ENCODE measurements at regions not wholly inside any gene's neighbourhood (a gene's known extent, or its start where the extent isn't known, plus 50 kb on each side); places are given as distances from the start of the nearest gene placed in this dataset.

- ATAC-seq (no peak), DNase-seq (no peak)
- Mint-ChIP-seq H3K4me3 (no peak overlapping the region), H3K27ac (no peak overlapping the region), H3K27me3 (ENCODE audit: low read depth) (no peaks in the 10 kb centered on the region), H3K36me3 (ENCODE audit: low read depth) (no peaks in the 10 kb centered on the region), H3K9me3 (ENCODE audit: insufficient read depth) (peaks cover 7% of the 10 kb centered on the region), H3K4me1 (ENCODE audit: low read depth) (no peaks in the 10 kb centered on the region)
- ChIA-PET POLR2A (no interaction called here), CTCF (no interaction called here)
Measured at GRCh38 chr1:69121723-69122122, 446.0 kb upstream of the LRRC7 start.

DNA sequence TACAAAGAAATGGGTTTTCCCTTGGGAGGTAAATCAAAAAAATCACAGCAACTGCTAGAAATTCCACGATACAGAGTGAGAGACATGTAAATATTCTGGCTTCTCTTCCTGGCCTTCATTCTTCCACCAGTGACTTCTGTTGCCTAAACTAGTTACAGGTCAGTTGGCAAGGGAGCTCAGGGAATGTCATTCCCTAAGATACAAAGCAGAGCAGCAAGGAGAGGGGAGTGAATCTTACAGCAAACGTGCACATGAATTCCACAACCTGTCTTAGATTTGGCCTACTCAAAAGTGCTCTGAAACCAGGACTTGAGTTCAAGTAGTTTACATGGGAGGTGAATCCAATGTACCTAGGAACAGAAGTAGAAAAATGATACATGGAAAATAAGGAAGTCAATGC, 445.3 kb upstream of the LRRC7 start:
- no peak for DNase-seq
- H3K27me3 Mint-ChIP-seq (ENCODE audit: low read depth), result no peaks in the 10 kb centered on the region
- POLR2A ChIA-PET, result no interaction called here
- no peak overlapping the region for H3K4me3 Mint-ChIP-seq
- ATAC-seq, result no peak
- CTCF ChIA-PET, result no interaction called here
- H3K9me3 Mint-ChIP-seq (ENCODE audit: insufficient read depth), result peaks cover 7% of the 10 kb centered on the region
- no peaks in the 10 kb centered on the region for H3K4me1 Mint-ChIP-seq (ENCODE audit: low read depth)
- no peak overlapping the region for H3K27ac Mint-ChIP-seq
- H3K36me3 Mint-ChIP-seq (ENCODE audit: low read depth), result no peaks in the 10 kb centered on the region

DNA sequence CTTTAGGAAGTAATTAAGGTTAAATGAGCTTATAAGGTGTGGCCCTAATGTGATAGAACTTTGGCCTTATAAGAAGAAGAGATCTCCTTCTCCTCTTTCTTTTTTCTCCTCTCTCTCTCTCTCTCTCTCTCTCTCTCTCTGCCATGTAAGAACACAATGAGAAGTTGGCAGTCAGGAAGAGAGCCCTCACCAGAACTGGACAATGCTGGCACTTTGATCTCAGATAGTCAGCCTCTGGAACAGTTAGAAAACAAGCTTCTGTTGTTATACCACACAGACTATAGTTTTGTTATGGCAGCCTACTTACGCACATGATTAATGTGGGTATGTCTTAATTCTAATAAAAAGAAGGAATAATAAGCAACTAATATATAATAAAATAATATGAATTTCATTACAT, 444.2 kb upstream of the LRRC7 start:
- DNase-seq (no peak), ATAC-seq (no peak)
- no peaks in the 10 kb centered on the region for H3K36me3 Mint-ChIP-seq (ENCODE audit: low read depth)
- H3K27me3 Mint-ChIP-seq (ENCODE audit: low read depth), result no peaks in the 10 kb centered on the region
- peaks cover 13% of the 10 kb centered on the region for H3K9me3 Mint-ChIP-seq (ENCODE audit: insufficient read depth)
- no peak overlapping the region for H3K27ac Mint-ChIP-seq
- ChIA-PET CTCF (no interaction called here), POLR2A (no interaction called here)
- no peak overlapping the region for H3K4me3 Mint-ChIP-seq
- H3K4me1 Mint-ChIP-seq (ENCODE audit: low read depth), result no peaks in the 10 kb centered on the region

GRCh38 chr1:69126796-69127195, 440.9 kb upstream of the LRRC7 start:
- H3K4me1 Mint-ChIP-seq (ENCODE audit: low read depth), result no peaks in the 10 kb centered on the region
- H3K9me3 Mint-ChIP-seq (ENCODE audit: insufficient read depth), result peaks cover 11% of the 10 kb centered on the region
- no peak overlapping the region for H3K27ac Mint-ChIP-seq
- ChIA-PET POLR2A (no interaction called here), CTCF (no interaction called here)
- H3K36me3 Mint-ChIP-seq (ENCODE audit: low read depth), result no peaks in the 10 kb centered on the region
- no peak overlapping the region for H3K4me3 Mint-ChIP-seq
- no peaks in the 10 kb centered on the region for H3K27me3 Mint-ChIP-seq (ENCODE audit: low read depth)
- no peak for ATAC-seq
- DNase-seq, result no peak

GRCh38 chr1:69128204-69128603, 439.5 kb upstream of the LRRC7 start:
- CTCF ChIA-PET, result no interaction called here
- ATAC-seq, result no peak
- no peaks in the 10 kb centered on the region for H3K27me3 Mint-ChIP-seq (ENCODE audit: low read depth)
- no peak for DNase-seq
- H3K27ac Mint-ChIP-seq, result no peak overlapping the region
- H3K36me3 Mint-ChIP-seq (ENCODE audit: low read depth), result no peaks in the 10 kb centered on the region
- POLR2A ChIA-PET, result no interaction called here
- no peak overlapping the region for H3K4me3 Mint-ChIP-seq
- no peaks in the 10 kb centered on the region for H3K4me1 Mint-ChIP-seq (ENCODE audit: low read depth)
- H3K9me3 Mint-ChIP-seq (ENCODE audit: insufficient read depth), result peaks cover 12% of the 10 kb centered on the region

GRCh38 chr1:69129538-69129937, 438.2 kb upstream of the LRRC7 start:
- no peak for DNase-seq
- no peak overlapping the region for H3K27ac Mint-ChIP-seq
- H3K4me3 Mint-ChIP-seq, result no peak overlapping the region
- no peak for ATAC-seq
- peaks cover 12% of the 10 kb centered on the region for H3K9me3 Mint-ChIP-seq (ENCODE audit: insufficient read depth)
- H3K4me1 Mint-ChIP-seq (ENCODE audit: low read depth), result no peaks in the 10 kb centered on the region
- H3K27me3 Mint-ChIP-seq (ENCODE audit: low read depth), result no peaks in the 10 kb centered on the region
- CTCF ChIA-PET, result no interaction called here
- POLR2A ChIA-PET, result no interaction called here
- no peaks in the 10 kb centered on the region for H3K36me3 Mint-ChIP-seq (ENCODE audit: low read depth)

DNA sequence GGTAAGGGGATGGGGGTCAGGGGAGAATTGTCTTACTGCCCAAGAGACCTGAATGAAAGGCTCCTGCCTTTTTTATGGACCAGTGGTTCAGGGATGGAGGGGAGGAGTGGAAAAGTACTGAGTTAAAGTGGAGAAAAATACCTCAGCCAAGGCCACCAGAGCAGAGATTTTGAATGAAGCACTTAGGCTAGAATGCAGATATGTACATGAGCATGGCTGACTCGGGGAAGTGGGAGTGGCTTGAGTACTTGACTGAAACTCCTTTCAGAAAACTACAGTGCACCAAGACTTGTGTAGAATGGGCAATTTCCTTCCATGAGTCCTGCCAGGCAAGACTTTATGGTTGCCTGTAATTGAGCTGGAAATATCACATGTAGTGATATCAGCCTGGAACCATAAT, 429.6 kb upstream of the LRRC7 start:
- POLR2A ChIA-PET, result no interaction called here
- Mint-ChIP-seq H3K9me3 (ENCODE audit: insufficient read depth) (peaks cover 10% of the 10 kb centered on the region), H3K4me3 (no peak overlapping the region), H3K27ac (no peak overlapping the region), H3K27me3 (ENCODE audit: low read depth) (no peaks in the 10 kb centered on the region), H3K36me3 (ENCODE audit: low read depth) (no peaks in the 10 kb centered on the region), H3K4me1 (ENCODE audit: low read depth) (no peaks in the 10 kb centered on the region)
- ATAC-seq (no peak), DNase-seq (no peak)
- CTCF ChIA-PET, result no interaction called here

GRCh38 chr1:69139007-69139406, 428.7 kb upstream of the LRRC7 start:
- DNase-seq (no peak), ATAC-seq (no peak)
- Mint-ChIP-seq H3K9me3 (ENCODE audit: insufficient read depth) (peaks cover 10% of the 10 kb centered on the region), H3K27ac (no peak overlapping the region), H3K36me3 (ENCODE audit: low read depth) (no peaks in the 10 kb centered on the region), H3K27me3 (ENCODE audit: low read depth) (no peaks in the 10 kb centered on the region), H3K4me1 (ENCODE audit: low read depth) (no peaks in the 10 kb centered on the region), H3K4me3 (no peak overlapping the region)
- ChIA-PET CTCF (no interaction called here), POLR2A (no interaction called here)

DNA sequence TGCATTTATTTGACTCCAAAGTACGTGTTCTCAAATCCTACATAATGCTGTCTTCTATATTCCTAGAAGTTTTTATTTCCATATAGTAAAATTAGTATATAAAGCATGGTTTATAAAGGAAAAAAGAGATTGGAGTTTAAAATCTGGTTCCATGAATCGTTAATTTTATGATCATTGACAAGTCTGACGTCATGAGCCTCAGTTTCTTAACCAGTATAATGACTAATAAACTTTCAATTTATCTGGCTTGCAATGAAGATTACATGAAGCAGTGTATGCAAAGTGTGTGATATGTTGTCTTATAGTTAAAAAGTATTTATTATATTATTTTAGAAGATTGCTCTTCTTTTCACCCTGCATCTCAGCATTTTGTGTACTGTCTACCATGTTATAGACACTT, 421.4 kb upstream of the LRRC7 start:
- no peaks in the 10 kb centered on the region for H3K36me3 Mint-ChIP-seq (ENCODE audit: low read depth)
- ChIA-PET POLR2A (no interaction called here), CTCF (no interaction called here)
- ATAC-seq (no peak), DNase-seq (no peak)
- H3K27ac Mint-ChIP-seq, result no peak overlapping the region
- H3K4me1 Mint-ChIP-seq (ENCODE audit: low read depth), result no peaks in the 10 kb centered on the region
- H3K27me3 Mint-ChIP-seq (ENCODE audit: low read depth), result no peaks in the 10 kb centered on the region
- H3K4me3 Mint-ChIP-seq, result no peak overlapping the region
- H3K9me3 Mint-ChIP-seq (ENCODE audit: insufficient read depth), result no peaks in the 10 kb centered on the region

GRCh38 chr1:69148731-69149130, 419.0 kb upstream of the LRRC7 start:
- no peak for ATAC-seq
- Mint-ChIP-seq H3K27ac (no peak overlapping the region), H3K4me3 (no peak overlapping the region), H3K36me3 (ENCODE audit: low read depth) (no peaks in the 10 kb centered on the region), H3K9me3 (ENCODE audit: insufficient read depth) (peaks cover 6% of the 10 kb centered on the region), H3K4me1 (ENCODE audit: low read depth) (no peaks in the 10 kb centered on the region), H3K27me3 (ENCODE audit: low read depth) (no peaks in the 10 kb centered on the region)
- no peak for DNase-seq
- ChIA-PET POLR2A (no interaction called here), CTCF (no interaction called here)

DNA sequence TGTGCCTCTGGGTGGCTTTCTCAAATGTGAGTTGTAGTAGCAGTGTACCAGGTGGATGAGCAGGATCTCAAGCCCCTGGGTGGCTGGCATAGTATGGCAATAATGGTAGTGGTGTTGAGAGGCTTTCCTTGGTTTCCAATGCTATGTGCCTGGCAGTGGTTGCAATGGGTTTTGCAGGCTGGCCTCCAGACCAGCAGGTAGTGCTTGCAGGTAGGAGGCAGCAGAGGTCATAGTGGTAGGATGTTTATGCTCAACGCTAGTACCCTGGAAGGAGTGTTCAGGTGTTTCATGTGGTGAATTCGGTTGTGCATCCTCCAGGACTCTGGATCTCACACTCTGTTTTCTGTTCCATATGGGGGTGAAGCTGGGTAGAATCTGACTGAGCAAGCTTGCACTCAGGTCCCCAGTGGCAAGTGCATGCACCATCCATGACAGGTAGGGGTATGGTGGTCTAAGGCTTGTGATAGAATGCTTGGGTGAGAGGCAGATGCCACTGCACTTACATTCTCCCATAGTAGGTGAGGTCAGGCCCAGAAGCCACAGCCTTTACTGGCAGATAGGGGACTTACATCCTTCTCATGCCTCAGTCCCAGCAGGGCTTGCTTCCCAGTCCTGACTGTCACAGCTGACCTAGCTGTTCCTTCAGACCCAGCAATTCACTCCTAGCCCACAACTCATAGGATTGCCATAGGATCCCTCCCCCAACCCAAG, 410.5 kb upstream of the LRRC7 start:
- H3K27ac Mint-ChIP-seq, result no peak overlapping the region
- peaks cover 6% of the 10 kb centered on the region for H3K9me3 Mint-ChIP-seq (ENCODE audit: insufficient read depth)
- no peaks in the 10 kb centered on the region for H3K4me1 Mint-ChIP-seq (ENCODE audit: low read depth)
- no peak overlapping the region for H3K4me3 Mint-ChIP-seq
- H3K36me3 Mint-ChIP-seq (ENCODE audit: low read depth), result no peaks in the 10 kb centered on the region
- H3K27me3 Mint-ChIP-seq (ENCODE audit: low read depth), result no peaks in the 10 kb centered on the region
- no peak for ATAC-seq
- POLR2A ChIA-PET, result no interaction called here
- CTCF ChIA-PET, result no interaction called here
- no peak for DNase-seq

DNA sequence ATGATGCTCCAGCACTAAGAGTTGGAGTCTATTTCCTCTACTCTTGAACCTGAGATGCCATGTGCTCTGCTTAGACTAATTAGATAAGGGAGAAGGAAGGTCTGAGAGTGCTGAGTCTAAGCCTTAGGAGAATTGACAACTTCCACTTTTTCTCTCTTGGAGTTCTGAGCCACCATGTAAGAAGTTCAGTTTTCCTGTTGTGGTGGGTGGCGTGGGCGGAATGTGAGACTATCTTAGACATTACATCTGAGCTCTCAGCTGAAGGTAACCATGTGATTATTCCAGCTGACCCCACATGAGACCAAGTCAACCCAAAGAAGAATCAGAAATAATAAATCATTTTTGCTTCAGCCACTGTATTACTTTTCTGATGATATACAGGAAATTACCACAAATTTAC, 404.5 kb upstream of the LRRC7 start:
- ChIA-PET POLR2A (no interaction called here), CTCF (no interaction called here)
- Mint-ChIP-seq H3K4me1 (ENCODE audit: low read depth) (no peaks in the 10 kb centered on the region), H3K27ac (no peak overlapping the region), H3K4me3 (no peak overlapping the region), H3K36me3 (ENCODE audit: low read depth) (no peaks in the 10 kb centered on the region), H3K27me3 (ENCODE audit: low read depth) (no peaks in the 10 kb centered on the region), H3K9me3 (ENCODE audit: insufficient read depth) (no peaks in the 10 kb centered on the region)
- ATAC-seq, result no peak
- no peak for DNase-seq

GRCh38 chr1:69163779-69164178, 403.9 kb upstream of the LRRC7 start:
- DNase-seq (no peak), ATAC-seq (no peak)
- ChIA-PET POLR2A (no interaction called here), CTCF (no interaction called here)
- Mint-ChIP-seq H3K27ac (no peak overlapping the region), H3K36me3 (ENCODE audit: low read depth) (no peaks in the 10 kb centered on the region), H3K4me3 (no peak overlapping the region), H3K4me1 (ENCODE audit: low read depth) (no peaks in the 10 kb centered on the region), H3K27me3 (ENCODE audit: low read depth) (no peaks in the 10 kb centered on the region), H3K9me3 (ENCODE audit: insufficient read depth) (no peaks in the 10 kb centered on the region)
